HCT116 (cell line): ENCODE measurements at regions not wholly inside any gene's neighbourhood (a gene's known extent, or its start where the extent isn't known, plus 50 kb on each side); places are given as distances from the start of the nearest gene placed in this dataset.

Experiments used
- ZNF274 ChIP-seq: fragments of 200-500 bp; sonication (Bioruptor generic); IDR thresholded peaks from 2 replicates; pipeline ENCODE4 v1.6.1; 2014; ENCODE audit warnings: mild to moderate bottlenecking, low read depth, low read length, inconsistent platforms
- TF ChIP-seq, protein P1 (sequence below), 3 experiments: fragments of 200-600 bp in 1 of 3; sonication (generic) in 1 of 3; IDR thresholded peaks in 2 of 3; conservative IDR thresholded peaks in 1 of 3; 2 replicates each; pipeline ENCODE4 v1.5.1; 2012 to 2017; ENCODE audit warnings: low read depth in 2 of 3, low read length in 2 of 3, antibody characterized with exemption in 1 of 3, borderline replicate concordance in 1 of 3, control low read depth in 1 of 3, mild to moderate bottlenecking in 1 of 3, mixed read lengths in 1 of 3, mixed run types in 1 of 3, moderate library complexity in 1 of 3; ENCODE audit not compliant: insufficient read depth in 1 of 3

DNA sequence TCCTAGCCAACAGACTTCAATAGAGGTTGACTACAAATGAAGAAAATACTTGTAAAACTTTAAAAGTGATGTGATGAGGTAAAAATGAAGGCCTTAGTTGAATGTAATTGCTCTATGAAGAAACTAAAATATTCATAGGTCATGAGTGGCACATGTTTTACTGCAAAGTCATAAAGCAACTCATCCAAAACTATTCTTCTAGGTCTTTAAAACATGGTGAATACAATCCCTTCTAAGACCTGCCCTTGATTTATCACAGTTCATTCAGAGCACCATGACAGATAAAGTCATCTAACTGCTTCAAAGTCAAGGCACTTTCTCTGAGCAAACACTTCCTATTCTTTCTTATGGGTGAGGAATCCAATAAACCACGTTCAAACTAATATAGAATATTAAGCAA, 713.5 kb downstream of the SORCS1 start:
- TF ChIP-seq, protein P1, sequence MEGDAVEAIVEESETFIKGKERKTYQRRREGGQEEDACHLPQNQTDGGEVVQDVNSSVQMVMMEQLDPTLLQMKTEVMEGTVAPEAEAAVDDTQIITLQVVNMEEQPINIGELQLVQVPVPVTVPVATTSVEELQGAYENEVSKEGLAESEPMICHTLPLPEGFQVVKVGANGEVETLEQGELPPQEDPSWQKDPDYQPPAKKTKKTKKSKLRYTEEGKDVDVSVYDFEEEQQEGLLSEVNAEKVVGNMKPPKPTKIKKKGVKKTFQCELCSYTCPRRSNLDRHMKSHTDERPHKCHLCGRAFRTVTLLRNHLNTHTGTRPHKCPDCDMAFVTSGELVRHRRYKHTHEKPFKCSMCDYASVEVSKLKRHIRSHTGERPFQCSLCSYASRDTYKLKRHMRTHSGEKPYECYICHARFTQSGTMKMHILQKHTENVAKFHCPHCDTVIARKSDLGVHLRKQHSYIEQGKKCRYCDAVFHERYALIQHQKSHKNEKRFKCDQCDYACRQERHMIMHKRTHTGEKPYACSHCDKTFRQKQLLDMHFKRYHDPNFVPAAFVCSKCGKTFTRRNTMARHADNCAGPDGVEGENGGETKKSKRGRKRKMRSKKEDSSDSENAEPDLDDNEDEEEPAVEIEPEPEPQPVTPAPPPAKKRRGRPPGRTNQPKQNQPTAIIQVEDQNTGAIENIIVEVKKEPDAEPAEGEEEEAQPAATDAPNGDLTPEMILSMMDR (IDR thresholded peaks at IDR 0.05 in 2 of 3, conservative IDR thresholded peaks at IDR 0.05 in 1 of 3; ENCODE audit: borderline replicate concordance in 1 of 3, insufficient read depth in 1 of 3, low read depth in 2 of 3, low read length in 2 of 3) = no peak
- TF ChIP-seq ZNF274 = no peak
